SK-N-SH (cell line): ENCODE measurements at regions not wholly inside any gene's neighbourhood (a gene's known extent, or its start where the extent isn't known, plus 50 kb on each side); places are given as distances from the start of the nearest gene placed in this dataset.

Experiments
- CTCF ChIP-seq: fragments of 200-600 bp; sonication (generic); IDR thresholded peaks from 2 replicates; pipeline ENCODE4 v1.6.1; 2017; ENCODE audit warnings: antibody characterized with exemption, mild to moderate bottlenecking, moderate library complexity
- FOXJ3 ChIP-seq: sonication (generic); formaldehyde crosslinking; IDR thresholded peaks from 2 replicates; pipeline ENCODE4 v1.5.1; 2020; ENCODE audit warnings: mild to moderate bottlenecking, missing genetic modification reagents
- FOXM1 ChIP-seq: IDR thresholded peaks from 2 replicates; pipeline ENCODE4 v1.4.0; 2012; ENCODE audit warnings: low read depth, mild to moderate bottlenecking
- IRF3 ChIP-seq: fragments of 150-350 bp; IDR thresholded peaks from 2 replicates; pipeline ENCODE4 v1.6.1; 2016; ENCODE audit warnings: mild to moderate bottlenecking, low read depth, low read length
- MAX ChIP-seq: IDR thresholded peaks from 2 replicates; pipeline ENCODE4 v1.4.0; 2012; ENCODE audit warnings: low read depth
- POLR2AphosphoS5 ChIP-seq: IDR thresholded peaks from 2 replicates; pipeline ENCODE4 v1.6.1; 2012; ENCODE audit warnings: low read depth, low read length
- REST ChIP-seq: IDR thresholded peaks from 2 replicates; pipeline ENCODE4 v1.6.1; 2012; ENCODE audit warnings: mild to moderate bottlenecking, low read depth, low read length, moderate library complexity
- SIN3A ChIP-seq: IDR thresholded peaks from 2 replicates; pipeline ENCODE4 v1.6.1; 2012; ENCODE audit warnings: low read depth, mild to moderate bottlenecking, low read length, moderate library complexity, borderline replicate concordance
- TAF1 ChIP-seq: IDR thresholded peaks from 2 replicates; pipeline ENCODE4 v1.6.1; 2012; ENCODE audit warnings: low read depth, mild to moderate bottlenecking, low read length, moderate library complexity, borderline replicate concordance
- TCF12 ChIP-seq: IDR thresholded peaks from 2 replicates; pipeline ENCODE4 v1.4.0; 2012
- ZBTB33 ChIP-seq: IDR thresholded peaks from 2 replicates; pipeline ENCODE4 v1.4.0; 2012; ENCODE audit warnings: low read depth, borderline replicate concordance

GRCh38 chr16:9306753-9307152, 215.3 kb downstream of the HAPSTR1 start:
- TF ChIP-seq CTCF: no peak
- TF ChIP-seq SIN3A: no peak
- TF ChIP-seq FOXJ3 (CRISPR knock-in tag): no peak
- no peak for TF ChIP-seq TAF1
- no peak for TF ChIP-seq ZBTB33
- TF ChIP-seq POLR2AphosphoS5: no peak
- no peak for TF ChIP-seq IRF3
- no peak for TF ChIP-seq FOXM1
- TF ChIP-seq REST: no peak
- no peak for TF ChIP-seq TCF12
- TF ChIP-seq MAX: no peak
